ENCODE measurements at regions not wholly inside any gene's neighbourhood (a gene's known extent, or its start where the extent isn't known, plus 50 kb on each side); places are given as distances from the start of the nearest gene placed in this dataset.

DNA sequence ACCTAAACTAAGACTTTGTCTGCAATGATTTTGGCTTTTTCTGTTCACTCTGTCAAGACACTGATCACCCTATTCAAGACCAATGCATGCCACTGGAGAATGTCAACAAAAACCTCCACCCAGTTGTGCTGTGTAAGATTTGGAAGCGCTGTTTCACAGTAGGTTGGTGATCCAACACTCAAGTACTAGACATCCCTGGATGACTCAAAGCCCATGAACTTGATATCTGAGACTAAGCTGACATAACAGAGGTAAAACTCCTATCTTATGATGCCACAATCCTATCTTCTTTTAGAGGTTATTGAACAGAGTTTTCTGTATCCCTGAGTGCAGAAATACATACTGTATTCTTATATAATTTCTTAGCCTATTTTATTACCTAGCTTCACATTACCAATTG is 251.3 kb upstream of the ETAA1 start:
- no peak for DNase-seq
- Histone ChIP-seq H3K27ac (no peak overlapping the region), H3K4me3 (ENCODE audit: low read depth, low read length) (no peak overlapping the region), H3K36me3 (replicated peaks) (no peaks in the 10 kb centered on the region), H3K27me3 (replicated peaks) (no peaks in the 10 kb centered on the region)
- TF ChIP-seq, protein P1, sequence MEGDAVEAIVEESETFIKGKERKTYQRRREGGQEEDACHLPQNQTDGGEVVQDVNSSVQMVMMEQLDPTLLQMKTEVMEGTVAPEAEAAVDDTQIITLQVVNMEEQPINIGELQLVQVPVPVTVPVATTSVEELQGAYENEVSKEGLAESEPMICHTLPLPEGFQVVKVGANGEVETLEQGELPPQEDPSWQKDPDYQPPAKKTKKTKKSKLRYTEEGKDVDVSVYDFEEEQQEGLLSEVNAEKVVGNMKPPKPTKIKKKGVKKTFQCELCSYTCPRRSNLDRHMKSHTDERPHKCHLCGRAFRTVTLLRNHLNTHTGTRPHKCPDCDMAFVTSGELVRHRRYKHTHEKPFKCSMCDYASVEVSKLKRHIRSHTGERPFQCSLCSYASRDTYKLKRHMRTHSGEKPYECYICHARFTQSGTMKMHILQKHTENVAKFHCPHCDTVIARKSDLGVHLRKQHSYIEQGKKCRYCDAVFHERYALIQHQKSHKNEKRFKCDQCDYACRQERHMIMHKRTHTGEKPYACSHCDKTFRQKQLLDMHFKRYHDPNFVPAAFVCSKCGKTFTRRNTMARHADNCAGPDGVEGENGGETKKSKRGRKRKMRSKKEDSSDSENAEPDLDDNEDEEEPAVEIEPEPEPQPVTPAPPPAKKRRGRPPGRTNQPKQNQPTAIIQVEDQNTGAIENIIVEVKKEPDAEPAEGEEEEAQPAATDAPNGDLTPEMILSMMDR (IDR thresholded peaks at IDR 0.05; ENCODE audit: low read depth, low read length, missing control alignments), result no peak
- in situ Hi-C loops (cut with HindIII; ENCODE audit: low pct_ligation_motif_present, low sequenced_read_pairs), result no loop called here

DNA sequence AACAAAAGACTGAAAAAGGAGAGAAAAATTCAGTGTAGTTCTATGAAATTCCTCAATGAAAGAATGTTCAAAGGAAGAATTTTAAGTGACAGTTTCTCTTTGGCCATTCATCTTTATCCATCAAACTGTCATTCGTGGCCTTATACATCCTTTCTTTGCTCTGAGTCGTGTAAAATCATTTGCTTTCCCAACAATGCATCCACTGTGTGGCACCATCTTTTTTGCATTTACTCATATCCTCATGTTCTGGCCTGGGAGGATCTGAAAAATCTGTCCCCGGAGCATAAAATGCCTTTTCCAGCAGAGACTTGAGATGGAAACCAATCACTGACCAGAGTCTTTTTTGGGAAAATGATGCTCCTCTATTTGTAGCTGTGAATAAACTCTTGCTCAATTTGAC is 240.3 kb upstream of the ETAA1 start:
- no peak for DNase-seq
- Histone ChIP-seq H3K27ac (no peak overlapping the region), H3K4me3 (ENCODE audit: low read depth, low read length) (no peak overlapping the region), H3K36me3 (replicated peaks) (no peaks in the 10 kb centered on the region), H3K27me3 (replicated peaks) (no peaks in the 10 kb centered on the region)
- in situ Hi-C loops (cut with HindIII; ENCODE audit: low pct_ligation_motif_present, low sequenced_read_pairs), result no loop called here
- TF ChIP-seq, protein P1 (IDR thresholded peaks at IDR 0.05; ENCODE audit: low read depth, low read length, missing control alignments), result no peak

GRCh38 chr2:67158718-67159117 is 238.4 kb upstream of the ETAA1 start:
- Histone ChIP-seq H3K4me3 (ENCODE audit: low read depth, low read length) (no peak overlapping the region), H3K27me3 (replicated peaks) (no peaks in the 10 kb centered on the region), H3K27ac (no peak overlapping the region), H3K36me3 (replicated peaks) (no peaks in the 10 kb centered on the region)
- TF ChIP-seq, protein P1 (IDR thresholded peaks at IDR 0.05; ENCODE audit: low read depth, low read length, missing control alignments), result no peak
- in situ Hi-C loops (cut with HindIII; ENCODE audit: low pct_ligation_motif_present, low sequenced_read_pairs), result no loop called here
- DNase-seq, result no peak

DNA sequence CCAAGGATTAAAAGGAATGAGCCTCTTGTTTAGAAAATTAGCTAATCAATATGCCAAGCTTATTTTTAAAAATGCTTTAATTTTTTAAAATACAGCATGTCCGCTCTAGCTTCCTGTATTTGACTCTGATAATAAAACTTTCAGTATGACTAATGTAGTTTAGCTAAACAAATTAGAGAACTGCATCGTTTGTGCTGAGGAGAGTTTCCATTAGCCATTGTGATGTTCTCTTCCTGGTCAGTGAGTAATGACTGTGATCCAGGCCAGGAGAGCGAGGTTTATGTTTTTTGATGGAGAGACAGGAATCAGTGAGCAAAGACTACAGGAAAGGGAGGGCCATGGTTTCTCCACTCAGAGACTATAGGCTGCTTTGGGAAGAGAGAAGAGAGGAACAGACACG is 237.2 kb upstream of the ETAA1 start:
- in situ Hi-C loops (cut with HindIII; ENCODE audit: low pct_ligation_motif_present, low sequenced_read_pairs), result no loop called here
- Histone ChIP-seq H3K4me3 (ENCODE audit: low read depth, low read length) (no peak overlapping the region), H3K27ac (no peak overlapping the region), H3K27me3 (replicated peaks) (no peaks in the 10 kb centered on the region), H3K36me3 (replicated peaks) (no peaks in the 10 kb centered on the region)
- DNase-seq, result no peak
- TF ChIP-seq, protein P1 (IDR thresholded peaks at IDR 0.05; ENCODE audit: low read depth, low read length, missing control alignments), result no peak

DNA sequence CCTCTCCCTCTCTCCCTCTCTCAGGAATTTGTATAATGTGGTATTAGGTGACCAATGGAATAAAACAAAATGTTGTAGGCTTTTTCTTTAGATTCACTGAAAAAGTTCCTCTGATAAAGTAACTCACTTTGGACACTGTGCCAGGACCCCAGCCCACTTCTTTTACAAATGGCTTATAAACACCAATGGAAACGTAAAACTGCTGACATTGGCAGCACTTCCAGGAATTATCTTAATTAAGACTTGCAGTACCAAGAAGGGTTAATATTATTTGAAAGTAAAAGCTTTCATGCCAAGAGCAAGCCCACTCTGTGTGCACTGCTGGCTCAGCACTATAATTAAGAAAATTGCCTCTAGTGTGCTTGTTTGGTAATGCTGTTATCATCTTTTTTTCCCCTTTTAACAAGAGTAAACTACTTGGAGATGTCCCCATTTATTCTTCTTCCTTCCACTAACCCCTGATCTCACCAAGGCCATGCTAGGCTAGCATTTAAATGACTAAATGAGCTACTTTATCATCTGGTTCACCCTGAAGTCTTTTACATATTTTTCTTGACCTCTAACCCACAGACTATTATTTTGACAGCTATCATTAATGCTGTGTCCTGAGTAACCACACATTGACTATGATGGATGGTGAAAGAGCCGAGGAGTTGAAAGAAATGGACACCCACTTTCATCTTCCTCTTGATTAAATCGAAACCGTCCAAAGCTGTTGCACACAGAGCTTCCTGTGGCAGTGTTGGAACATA is 232.2 kb upstream of the ETAA1 start:
- Histone ChIP-seq H3K27me3 (replicated peaks) (no peaks in the 10 kb centered on the region), H3K27ac (no peak overlapping the region)

More for the DNA sequence above, 232.2 kb upstream of the ETAA1 start:
- Histone ChIP-seq H3K4me3 (ENCODE audit: low read depth, low read length) (no peak overlapping the region), H3K36me3 (replicated peaks) (no peaks in the 10 kb centered on the region)
- in situ Hi-C loops (cut with HindIII; ENCODE audit: low pct_ligation_motif_present, low sequenced_read_pairs), result no loop called here
- DNase-seq, result no peak
- TF ChIP-seq, protein P1 (IDR thresholded peaks at IDR 0.05; ENCODE audit: low read depth, low read length, missing control alignments), result no peak
